ENCODE measurements at regions not wholly inside any gene's neighbourhood (a gene's known extent, or its start where the extent isn't known, plus 50 kb on each side); places are given as distances from the start of the nearest gene placed in this dataset.

DNA sequence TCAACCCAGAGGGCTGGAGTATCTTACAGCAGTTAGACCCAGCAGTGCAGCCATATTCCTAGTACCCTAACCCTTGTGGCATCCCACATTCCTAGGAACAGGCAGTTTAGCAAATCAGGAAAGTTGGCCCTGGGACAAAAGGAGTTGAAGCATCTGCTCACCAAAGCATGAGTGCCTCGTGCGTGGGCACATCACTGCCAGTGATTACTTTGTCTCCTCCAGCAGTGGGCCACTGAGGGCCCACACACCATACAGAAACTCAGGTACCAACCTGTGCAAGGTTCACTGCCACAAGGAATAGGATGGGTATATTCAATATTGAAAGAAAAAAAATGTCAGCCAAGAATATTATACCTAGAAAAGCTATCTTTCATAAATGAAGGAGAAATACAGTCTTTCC is 227.5 kb upstream of the CNTN5 start:
- no peak for TF ChIP-seq CTCF (conservative IDR thresholded peaks at IDR 0.05; ENCODE audit: control insufficient read depth, insufficient read depth, low read depth, low read length)
- no peak for DNase-seq (ENCODE audit: low read depth)
- no peak overlapping the region for H3K4me3 ChIP-seq (ENCODE audit: control insufficient read depth, low read depth, low read length)

DNA sequence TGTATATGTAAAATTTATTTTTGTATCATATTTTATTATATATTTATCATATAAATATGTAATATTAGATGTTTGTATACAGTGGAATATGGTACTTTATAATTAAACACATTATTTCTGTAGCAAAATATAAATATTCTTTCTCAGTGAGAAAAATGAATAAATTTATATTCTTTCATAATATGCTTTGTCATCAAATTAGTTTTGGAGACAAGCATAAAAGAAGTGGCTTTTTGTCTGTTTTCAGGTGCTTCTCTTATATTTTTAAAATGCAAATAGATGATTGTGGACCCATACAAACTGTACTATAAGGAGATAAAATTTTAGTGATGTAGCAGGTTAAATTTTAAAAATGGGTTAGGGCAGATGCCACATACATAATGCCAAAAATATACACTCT is 222.4 kb upstream of the CNTN5 start:
- no peak for DNase-seq (ENCODE audit: low read depth)
- TF ChIP-seq CTCF (conservative IDR thresholded peaks at IDR 0.05; ENCODE audit: control insufficient read depth, insufficient read depth, low read depth, low read length), result no peak
- H3K4me3 ChIP-seq (ENCODE audit: control insufficient read depth, low read depth, low read length), result no peak overlapping the region

DNA sequence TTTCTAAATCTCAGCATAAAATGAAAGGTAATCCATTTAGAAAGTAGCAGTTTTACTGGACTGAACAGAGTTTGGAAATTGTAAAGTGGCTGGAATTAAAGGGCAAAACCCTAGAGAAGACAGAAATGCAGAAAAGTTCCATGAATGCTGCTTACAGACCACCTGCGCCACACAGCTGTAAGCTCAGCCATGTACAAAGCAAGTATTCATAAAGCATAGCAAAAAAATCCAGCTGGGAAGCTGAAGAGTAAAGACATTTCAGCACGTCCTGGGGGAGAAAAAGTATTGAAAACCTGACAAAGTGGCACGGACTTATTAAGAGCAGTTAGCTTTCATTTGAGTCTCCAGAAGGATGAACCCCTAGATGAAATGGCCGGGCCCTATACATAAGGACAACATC is 220.1 kb upstream of the CNTN5 start:
- no peak for TF ChIP-seq CTCF (conservative IDR thresholded peaks at IDR 0.05; ENCODE audit: control insufficient read depth, insufficient read depth, low read depth, low read length)
- H3K4me3 ChIP-seq (ENCODE audit: control insufficient read depth, low read depth, low read length), result no peak overlapping the region
- DNase-seq (ENCODE audit: low read depth), result no peak

DNA sequence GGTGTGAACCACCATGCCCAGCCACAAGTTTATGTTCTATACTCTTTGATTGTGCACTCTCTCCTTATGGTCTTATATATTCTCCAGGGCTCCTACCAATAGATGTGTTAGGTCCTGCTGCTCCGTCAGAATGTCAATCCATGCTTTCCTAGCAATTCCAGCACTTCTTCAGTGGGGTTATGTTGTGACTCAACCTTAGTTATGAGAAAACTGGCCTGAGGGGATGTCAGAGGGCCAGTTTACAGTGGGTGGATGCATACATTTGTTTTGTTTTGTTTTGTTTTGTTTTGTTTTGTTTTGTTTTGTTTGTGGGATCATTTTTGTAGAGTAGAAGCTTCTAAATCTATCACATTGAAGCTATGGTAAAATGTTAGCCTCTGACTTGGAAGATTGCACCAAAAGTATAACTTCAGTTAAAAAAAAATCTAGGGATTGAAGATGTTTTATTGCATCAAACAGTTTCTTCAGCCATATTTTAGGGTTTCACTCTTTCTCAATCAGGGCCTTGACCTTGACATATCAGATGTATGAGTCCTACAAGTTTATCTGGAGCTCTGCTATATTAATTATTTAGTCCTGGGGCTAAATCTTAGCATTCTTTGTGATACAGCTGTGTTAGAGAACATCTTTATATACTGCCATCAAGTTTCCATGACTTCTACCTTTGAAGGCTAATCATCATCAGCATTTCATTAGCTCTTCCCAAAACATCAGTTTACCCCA is 191.6 kb upstream of the CNTN5 start:
- H3K4me3 ChIP-seq (ENCODE audit: control insufficient read depth, low read depth, low read length), result no peak overlapping the region
- DNase-seq (ENCODE audit: low read depth), result no peak
- TF ChIP-seq CTCF (conservative IDR thresholded peaks at IDR 0.05; ENCODE audit: control insufficient read depth, insufficient read depth, low read depth, low read length), result no peak

DNA sequence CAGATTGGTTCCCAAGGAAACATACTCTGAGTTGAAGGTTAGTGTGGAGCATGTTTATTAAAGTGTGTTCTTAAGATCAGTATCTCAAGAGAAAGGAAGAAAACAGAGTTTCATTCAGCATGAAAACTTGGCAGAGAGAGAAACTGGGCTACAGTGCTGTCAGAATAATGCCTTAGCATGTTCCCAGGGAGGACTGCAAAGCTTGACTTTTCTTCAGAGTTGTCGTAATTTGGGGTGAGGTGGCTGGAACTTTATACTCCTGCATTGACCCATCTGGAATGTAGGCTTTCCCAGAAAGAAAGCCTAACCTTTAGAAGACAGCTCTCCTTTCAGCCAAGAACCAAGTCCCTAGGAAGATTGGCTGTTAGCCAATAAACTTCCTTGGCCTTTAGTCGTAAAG is 190.8 kb upstream of the CNTN5 start:
- TF ChIP-seq CTCF (conservative IDR thresholded peaks at IDR 0.05; ENCODE audit: control insufficient read depth, insufficient read depth, low read depth, low read length), result no peak
- no peak for DNase-seq (ENCODE audit: low read depth)
- H3K4me3 ChIP-seq (ENCODE audit: control insufficient read depth, low read depth, low read length), result no peak overlapping the region

DNA sequence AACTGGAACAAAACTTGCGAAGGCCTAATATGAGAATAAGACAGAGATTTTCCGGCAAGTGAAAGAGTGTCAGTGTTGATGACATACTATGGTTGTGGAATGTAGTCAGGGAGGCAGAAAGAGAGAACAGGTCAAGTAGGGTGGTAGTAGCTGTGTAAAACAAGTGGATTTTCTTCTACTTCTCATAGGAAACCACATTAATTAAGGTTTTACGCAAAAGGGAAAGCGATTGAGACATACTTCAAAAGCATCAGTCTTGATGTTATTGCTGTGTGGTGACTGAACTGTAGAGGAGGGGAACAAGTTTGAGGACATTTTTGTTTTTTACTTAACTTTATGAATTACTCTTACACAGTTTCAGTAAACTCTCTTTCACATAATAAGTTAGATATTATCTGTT is 186.0 kb upstream of the CNTN5 start:
- no peak for TF ChIP-seq CTCF (conservative IDR thresholded peaks at IDR 0.05; ENCODE audit: control insufficient read depth, insufficient read depth, low read depth, low read length)
- no peak overlapping the region for H3K4me3 ChIP-seq (ENCODE audit: control insufficient read depth, low read depth, low read length)
- no peak for DNase-seq (ENCODE audit: low read depth)

- no peak for TF ChIP-seq CTCF (conservative IDR thresholded peaks at IDR 0.05; ENCODE audit: control insufficient read depth, insufficient read depth, low read depth, low read length)
- no peak for DNase-seq (ENCODE audit: low read depth)
- no peak overlapping the region for H3K4me3 ChIP-seq (ENCODE audit: control insufficient read depth, low read depth, low read length)
Observed at GRCh38 chr11:98835335-98835734, 185.4 kb upstream of the CNTN5 start.

Data from fibroblast of mammary gland (primary cell).